ENCODE measurements at regions not wholly inside any gene's neighbourhood (a gene's known extent, or its start where the extent isn't known, plus 50 kb on each side); places are given as distances from the start of the nearest gene placed in this dataset.

- TF ChIP-seq CTCF (IDR thresholded peaks at IDR 0.05): no peak
Measured at GRCh38 chr15:72992841-72993252, 59.4 kb upstream of the NEO1 start.

GRCh38 chr15:72991026-72991425, 61.2 kb upstream of the NEO1 start:
- TF ChIP-seq CTCF (IDR thresholded peaks at IDR 0.05): no peak

DNA sequence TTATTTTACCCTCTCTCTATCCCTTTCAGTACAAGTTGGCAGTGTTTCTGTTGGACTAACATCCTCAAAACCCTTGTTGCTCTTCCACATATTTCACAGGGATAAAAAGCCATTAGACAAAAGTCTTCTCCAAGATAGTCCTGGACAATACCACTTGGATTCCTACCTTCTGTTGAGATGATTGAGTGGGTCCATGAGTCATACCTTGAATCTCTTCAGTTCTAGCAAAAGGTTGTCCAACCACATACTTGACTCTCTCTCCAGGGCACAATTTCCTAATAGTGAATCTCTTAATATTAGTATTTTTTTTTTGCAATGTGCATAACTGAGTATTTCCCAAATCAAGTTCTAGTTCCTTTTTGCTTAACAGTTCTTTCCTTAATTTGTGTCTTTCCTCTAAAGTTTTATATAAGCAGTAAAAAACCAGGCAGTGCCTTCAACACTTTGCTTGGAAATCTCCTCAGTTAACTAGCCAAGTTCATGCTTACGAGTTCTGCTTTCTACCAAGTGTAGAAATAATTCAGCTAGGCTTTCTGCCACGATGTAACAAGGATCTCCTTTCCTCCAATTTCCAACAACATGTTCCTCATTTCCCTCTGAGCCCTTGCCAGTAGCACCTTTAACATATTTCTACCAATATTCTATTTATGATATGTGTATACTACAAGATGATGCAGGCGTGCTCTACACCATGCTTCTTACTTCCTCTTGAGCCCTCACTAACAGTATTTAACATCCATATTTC, 68.3 kb upstream of the NEO1 start:
- no peak for TF ChIP-seq CTCF (IDR thresholded peaks at IDR 0.05)

- TF ChIP-seq CTCF (IDR thresholded peaks at IDR 0.05): no peak
Measured at GRCh38 chr15:72982714-72983113, 69.5 kb upstream of the NEO1 start.

- TF ChIP-seq CTCF (IDR thresholded peaks at IDR 0.05): no peak
Measured at GRCh38 chr15:72980661-72981060, 71.6 kb upstream of the NEO1 start.

- no peak for TF ChIP-seq CTCF (IDR thresholded peaks at IDR 0.05)
Measured at GRCh38 chr15:72979791-72980190, 72.5 kb upstream of the NEO1 start.

- no peak for TF ChIP-seq CTCF (IDR thresholded peaks at IDR 0.05)
Measured at GRCh38 chr15:72979308-72979707, 73.0 kb upstream of the NEO1 start.

GRCh38 chr15:72978223-72978622, 74.0 kb upstream of the NEO1 start:
- no peak for TF ChIP-seq CTCF (IDR thresholded peaks at IDR 0.05)
